ENCODE measurements at regions not wholly inside any gene's neighbourhood (a gene's known extent, or its start where the extent isn't known, plus 50 kb on each side); places are given as distances from the start of the nearest gene placed in this dataset.
"Not testable (repeated sequence)": the region's sequence is repeated elsewhere in the genome, so short reads cannot be mapped to it uniquely, and the experiment has no call there.

DNA sequence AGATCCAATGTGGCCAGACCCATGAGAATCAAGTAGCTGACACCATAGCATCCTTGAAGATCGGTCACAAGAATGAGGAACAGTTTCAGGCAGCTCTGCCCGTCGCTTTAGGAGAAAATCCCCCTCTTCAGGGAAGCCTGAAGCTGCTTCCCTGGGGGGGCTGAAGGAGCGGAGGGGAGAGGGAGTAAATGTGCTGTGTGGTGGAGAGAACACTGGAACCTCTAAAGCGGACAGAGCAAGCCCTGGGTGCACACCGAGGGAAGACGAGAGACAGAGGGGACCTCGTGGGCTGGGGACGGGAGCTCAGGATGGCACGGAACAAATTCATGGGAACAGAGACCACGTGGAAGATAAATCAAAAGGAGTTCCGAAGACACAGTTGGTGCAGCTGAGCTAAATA, 154.3 kb downstream of the NDUFA10 start:
- H3K9me3 ChIP-seq (ENCODE audit: control insufficient read depth, low read length), result no peaks in the 10 kb centered on the region
- no peaks in the 10 kb centered on the region for H3K36me3 ChIP-seq (ENCODE audit: control insufficient read depth, insufficient read depth, low read length)
- H3K4me3 ChIP-seq (ENCODE audit: low read length), result no peak overlapping the region
- H3K4me1 ChIP-seq (ENCODE audit: control insufficient read depth, insufficient read depth, low read length), result no peaks in the 10 kb centered on the region
- no peak overlapping the region for H3K9ac ChIP-seq (ENCODE audit: low read length)
- no peaks in the 10 kb centered on the region for H3K27me3 ChIP-seq (ENCODE audit: control insufficient read depth, insufficient read depth, low read length)

DNA sequence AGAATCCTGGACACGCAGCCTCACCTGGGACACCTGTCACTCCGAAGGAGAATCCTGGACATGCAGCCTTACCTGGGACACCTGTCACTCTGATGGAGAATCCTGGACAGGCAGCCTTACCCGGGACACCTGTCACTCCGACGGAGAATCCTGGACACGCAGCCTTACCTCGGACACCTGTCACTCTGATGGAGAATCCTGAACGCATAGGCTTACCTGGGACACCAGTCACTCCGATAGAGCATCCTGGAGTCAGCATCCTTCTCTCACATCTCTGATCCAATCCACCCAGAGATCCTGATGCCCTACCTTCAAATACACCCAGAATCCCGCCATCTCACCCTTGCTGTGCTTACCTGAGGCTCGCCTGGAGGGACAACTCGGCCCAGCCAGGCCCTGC, 154.9 kb downstream of the NDUFA10 start:
- no peaks in the 10 kb centered on the region for H3K4me1 ChIP-seq (ENCODE audit: control insufficient read depth, insufficient read depth, low read length)
- no peaks in the 10 kb centered on the region for H3K36me3 ChIP-seq (ENCODE audit: control insufficient read depth, insufficient read depth, low read length)
- no peaks in the 10 kb centered on the region for H3K27me3 ChIP-seq (ENCODE audit: control insufficient read depth, insufficient read depth, low read length)
- no peaks in the 10 kb centered on the region for H3K9me3 ChIP-seq (ENCODE audit: control insufficient read depth, low read length)
- no peak overlapping the region for H3K4me3 ChIP-seq (ENCODE audit: low read length)
- no peak overlapping the region for H3K9ac ChIP-seq (ENCODE audit: low read length)

DNA sequence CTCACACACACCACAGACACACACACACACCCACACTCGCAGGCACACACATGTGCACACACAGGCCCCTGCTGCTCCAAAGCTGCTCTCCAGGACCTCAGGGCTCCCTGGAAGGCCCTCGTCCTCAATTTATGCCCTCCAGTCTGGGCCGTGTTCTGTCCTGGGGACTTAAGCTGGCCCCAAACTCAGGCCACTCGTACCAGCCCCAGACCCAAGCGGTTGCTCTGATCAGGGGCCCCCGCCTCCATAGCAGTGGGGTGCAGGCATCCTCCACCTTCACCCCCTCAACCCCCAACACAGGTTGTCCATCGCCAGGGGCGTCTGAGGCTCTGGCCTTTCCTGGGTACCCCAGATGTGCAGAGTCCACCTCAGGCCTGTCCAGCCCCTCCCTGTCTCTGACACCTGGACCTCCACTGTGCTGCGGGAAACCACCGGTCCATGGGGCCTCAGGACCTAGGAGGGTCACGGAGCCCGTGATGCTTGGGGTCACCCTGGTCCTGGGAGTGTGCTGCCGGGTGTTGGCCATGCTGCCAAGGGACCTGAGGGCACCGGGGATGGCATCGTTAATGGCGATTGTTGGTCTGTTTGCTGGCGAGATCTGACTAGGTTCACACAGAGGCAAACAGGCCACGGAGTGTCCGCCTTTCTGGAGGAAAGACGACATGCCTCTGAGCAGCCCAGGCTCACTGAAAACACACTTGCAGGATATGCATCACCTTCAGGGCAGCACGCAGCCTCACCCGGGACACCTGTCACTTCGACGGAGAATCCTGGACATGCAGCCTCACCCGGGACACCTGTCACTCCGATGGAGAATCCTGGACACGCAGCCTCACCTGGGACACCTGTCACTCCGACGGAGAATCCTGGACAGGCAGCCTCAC, 155.6 kb downstream of the NDUFA10 start:
- Histone ChIP-seq H3K4me1 (ENCODE audit: control insufficient read depth, insufficient read depth, low read length) (no peaks in the 10 kb centered on the region), H3K9me3 (ENCODE audit: control insufficient read depth, low read length) (no peaks in the 10 kb centered on the region), H3K36me3 (ENCODE audit: control insufficient read depth, insufficient read depth, low read length) (no peaks in the 10 kb centered on the region), H3K9ac (ENCODE audit: low read length) (no peak overlapping the region), H3K4me3 (ENCODE audit: low read length) (no peak overlapping the region), H3K27me3 (ENCODE audit: control insufficient read depth, insufficient read depth, low read length) (no peaks in the 10 kb centered on the region)

DNA sequence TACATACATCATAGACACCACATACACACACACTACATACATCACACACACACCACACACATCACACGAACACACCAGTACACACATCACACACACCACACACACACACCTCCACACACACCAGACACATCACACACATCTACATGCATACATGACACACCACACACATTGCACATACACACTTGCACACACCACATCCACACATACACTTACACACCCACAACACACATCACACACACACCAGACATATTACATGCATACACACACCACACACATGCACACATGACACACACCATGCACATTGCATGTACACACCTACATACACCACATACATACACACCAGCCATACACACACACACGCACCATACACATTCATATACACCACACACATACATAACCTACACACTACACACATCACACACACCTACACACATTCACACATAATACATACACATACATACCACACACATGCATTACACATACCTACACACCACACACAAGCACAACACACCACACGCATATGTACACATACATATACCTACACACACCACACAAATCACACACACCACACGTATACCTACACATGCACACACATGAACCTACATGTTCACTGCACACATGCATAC, 156.5 kb downstream of the NDUFA10 start:
- Histone ChIP-seq H3K4me3 (ENCODE audit: low read length) (no peak overlapping the region), H3K27me3 (ENCODE audit: control insufficient read depth, insufficient read depth, low read length) (no peaks in the 10 kb centered on the region), H3K9ac (ENCODE audit: low read length) (no peak overlapping the region), H3K36me3 (ENCODE audit: control insufficient read depth, insufficient read depth, low read length) (no peaks in the 10 kb centered on the region), H3K9me3 (ENCODE audit: control insufficient read depth, low read length) (no peaks in the 10 kb centered on the region), H3K4me1 (ENCODE audit: control insufficient read depth, insufficient read depth, low read length) (no peaks in the 10 kb centered on the region)

DNA sequence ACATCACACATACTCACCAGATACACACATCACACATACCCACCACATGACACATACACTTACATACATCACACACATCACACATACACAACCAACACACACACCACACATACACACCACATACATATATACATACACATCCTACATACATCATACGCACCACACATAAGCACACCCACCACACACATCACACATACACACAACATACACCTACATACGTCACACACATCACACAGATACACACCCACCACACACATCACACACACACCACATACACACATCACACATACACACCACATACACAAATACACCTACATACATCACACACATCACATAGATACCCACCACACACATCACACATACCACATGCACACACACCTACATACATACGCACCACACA, 158.4 kb downstream of the NDUFA10 start:
- Histone ChIP-seq H3K36me3 (ENCODE audit: control insufficient read depth, insufficient read depth, low read length) (no peaks in the 10 kb centered on the region), H3K4me3 (ENCODE audit: low read length) (no peak overlapping the region), H3K4me1 (ENCODE audit: control insufficient read depth, insufficient read depth, low read length) (no peaks in the 10 kb centered on the region), H3K27me3 (ENCODE audit: control insufficient read depth, insufficient read depth, low read length) (no peaks in the 10 kb centered on the region), H3K9ac (ENCODE audit: low read length) (no peak overlapping the region), H3K9me3 (ENCODE audit: control insufficient read depth, low read length) (no peaks in the 10 kb centered on the region)

DNA sequence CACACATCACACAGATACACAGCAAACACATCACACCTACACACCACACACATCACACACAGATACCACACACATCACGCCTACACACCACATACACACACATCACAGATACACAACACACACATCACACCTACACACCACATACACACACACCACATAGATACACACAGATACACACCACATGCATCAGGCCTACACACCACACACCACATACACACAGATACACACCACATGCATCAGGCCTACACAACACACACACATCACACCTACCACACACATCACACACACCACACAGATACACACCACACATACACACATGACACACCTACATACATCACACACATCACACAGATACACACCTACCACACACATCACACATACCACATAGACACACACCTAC, 158.8 kb downstream of the NDUFA10 start:
- Histone ChIP-seq H3K9me3 (ENCODE audit: control insufficient read depth, low read length) (no peaks in the 10 kb centered on the region), H3K27me3 (ENCODE audit: control insufficient read depth, insufficient read depth, low read length) (no peaks in the 10 kb centered on the region), H3K36me3 (ENCODE audit: control insufficient read depth, insufficient read depth, low read length) (no peaks in the 10 kb centered on the region), H3K9ac (ENCODE audit: low read length) (no peak overlapping the region), H3K4me3 (ENCODE audit: low read length) (no peak overlapping the region), H3K4me1 (ENCODE audit: control insufficient read depth, insufficient read depth, low read length) (no peaks in the 10 kb centered on the region)

DNA sequence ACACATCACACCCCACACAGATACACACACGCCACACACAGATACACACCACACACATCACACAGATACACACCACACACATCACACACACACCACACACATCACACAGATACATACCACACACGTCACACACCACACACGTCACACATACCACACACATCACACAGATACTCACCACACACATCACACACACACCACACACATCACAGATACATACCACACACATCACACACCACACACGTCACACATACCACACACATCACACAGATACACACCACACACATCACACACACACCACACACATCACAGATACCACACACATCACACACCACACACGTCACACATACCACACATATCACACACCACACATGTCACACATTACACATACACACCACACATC, 159.3 kb downstream of the NDUFA10 start:
- H3K9me3 ChIP-seq (ENCODE audit: control insufficient read depth, low read length); H3K4me3 ChIP-seq (ENCODE audit: low read length); H3K4me1 ChIP-seq (ENCODE audit: control insufficient read depth, insufficient read depth, low read length); H3K27me3 ChIP-seq (ENCODE audit: control insufficient read depth, insufficient read depth, low read length); H3K36me3 ChIP-seq (ENCODE audit: control insufficient read depth, insufficient read depth, low read length); H3K9ac ChIP-seq (ENCODE audit: low read length): not testable (repeated sequence)

DNA sequence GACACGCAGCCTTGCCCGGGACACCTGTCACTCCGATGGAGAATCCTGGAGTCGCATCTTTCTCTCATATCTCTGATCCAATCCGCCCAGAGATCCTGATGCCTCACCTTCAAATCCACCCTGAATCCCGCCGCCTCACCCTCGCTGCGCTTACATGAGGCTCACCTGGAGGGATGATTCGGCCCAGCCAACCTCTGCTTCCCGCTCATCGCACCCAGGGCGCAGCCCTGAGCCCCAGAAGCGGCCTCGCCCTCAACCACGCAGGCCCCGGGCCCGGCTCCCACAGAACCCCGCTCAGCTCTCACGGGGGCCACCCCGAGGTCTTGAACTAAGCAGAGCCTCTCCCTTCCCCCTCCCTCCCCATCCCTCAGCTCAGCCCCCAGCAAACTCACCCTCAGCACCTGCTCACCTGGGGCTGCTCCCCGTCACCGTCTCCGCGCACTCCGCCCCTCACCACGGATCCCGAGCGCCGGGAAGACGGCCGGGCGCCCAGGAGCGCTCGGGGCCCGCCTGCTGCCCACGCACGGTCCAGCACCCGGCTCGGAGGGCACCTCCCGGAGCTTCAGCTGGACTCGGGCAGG, 160.0 kb downstream of the NDUFA10 start:
- no peak overlapping the region for H3K4me3 ChIP-seq (ENCODE audit: low read length)
- no peaks in the 10 kb centered on the region for H3K9me3 ChIP-seq (ENCODE audit: control insufficient read depth, low read length)
- H3K36me3 ChIP-seq (ENCODE audit: control insufficient read depth, insufficient read depth, low read length), result no peaks in the 10 kb centered on the region
- no peak overlapping the region for H3K9ac ChIP-seq (ENCODE audit: low read length)
- no peaks in the 10 kb centered on the region for H3K4me1 ChIP-seq (ENCODE audit: control insufficient read depth, insufficient read depth, low read length)
- H3K27me3 ChIP-seq (ENCODE audit: control insufficient read depth, insufficient read depth, low read length), result no peaks in the 10 kb centered on the region

DNA sequence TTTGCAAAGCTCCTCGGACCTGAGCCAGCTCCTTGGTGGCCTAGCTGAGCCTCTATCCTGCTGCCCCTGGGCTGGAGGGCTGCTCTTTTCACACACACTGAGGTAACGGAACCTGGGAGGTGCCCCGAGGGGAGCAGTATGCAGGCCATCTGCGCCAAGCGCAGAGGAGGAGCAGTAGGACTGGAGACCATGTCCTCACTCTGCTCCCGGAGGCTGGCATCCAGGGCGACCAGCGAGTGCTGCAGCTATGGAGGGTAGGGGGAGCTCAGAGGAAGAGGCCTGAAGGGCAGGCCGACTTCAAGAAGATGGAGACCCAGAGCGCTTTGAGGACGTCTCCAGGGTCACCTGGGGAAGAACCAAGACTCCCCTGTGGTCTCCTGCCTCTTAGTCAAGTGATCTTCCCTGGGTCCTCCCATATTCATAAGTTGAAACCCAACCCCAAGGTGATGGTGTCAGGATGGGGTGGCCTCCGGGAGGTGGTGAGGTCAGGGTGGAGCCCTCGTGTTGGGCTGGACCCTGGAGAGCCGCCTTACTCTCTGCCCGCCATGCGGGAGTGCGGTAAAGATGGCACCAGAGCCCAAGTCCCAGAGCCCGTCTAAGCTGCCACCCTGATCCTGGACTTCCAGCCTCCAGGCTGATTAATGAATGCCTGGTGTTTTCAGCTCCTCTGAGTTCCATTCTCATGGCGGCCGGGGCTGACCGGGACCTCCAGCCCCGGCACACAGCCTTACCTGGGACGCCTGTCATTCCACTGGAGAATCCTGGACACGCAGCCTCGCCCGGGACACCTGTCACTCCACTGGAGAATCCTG, 160.7 kb downstream of the NDUFA10 start:
- H3K4me1 ChIP-seq (ENCODE audit: control insufficient read depth, insufficient read depth, low read length), result no peaks in the 10 kb centered on the region
- H3K9ac ChIP-seq (ENCODE audit: low read length), result no peak overlapping the region
- H3K4me3 ChIP-seq (ENCODE audit: low read length), result no peak overlapping the region
- H3K36me3 ChIP-seq (ENCODE audit: control insufficient read depth, insufficient read depth, low read length), result no peaks in the 10 kb centered on the region
- H3K27me3 ChIP-seq (ENCODE audit: control insufficient read depth, insufficient read depth, low read length), result no peaks in the 10 kb centered on the region
- H3K9me3 ChIP-seq (ENCODE audit: control insufficient read depth, low read length), result no peaks in the 10 kb centered on the region

DNA sequence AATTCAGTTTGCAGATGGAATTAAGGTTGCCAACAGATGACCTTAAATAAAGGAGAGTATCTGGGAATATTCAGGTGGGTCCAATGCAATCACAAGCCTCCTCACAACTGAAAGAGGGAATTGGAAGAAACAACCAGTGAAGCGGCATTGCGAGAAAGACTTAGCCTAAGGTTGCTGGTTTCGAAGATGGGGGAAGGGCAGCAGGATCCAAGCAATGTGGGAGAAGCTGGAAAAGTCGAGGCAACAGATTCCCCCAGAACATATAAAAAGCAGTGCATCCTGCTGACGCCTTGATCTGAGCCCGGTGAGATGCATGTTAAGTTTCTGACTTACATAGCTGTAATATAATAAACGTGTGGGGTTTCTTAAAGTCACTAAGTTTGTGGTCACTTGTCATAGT, 162.5 kb downstream of the NDUFA10 start:
- Histone ChIP-seq H3K4me3 (ENCODE audit: low read length) (no peak overlapping the region), H3K9ac (ENCODE audit: low read length) (no peak overlapping the region), H3K36me3 (ENCODE audit: control insufficient read depth, insufficient read depth, low read length) (no peaks in the 10 kb centered on the region), H3K9me3 (ENCODE audit: control insufficient read depth, low read length) (no peaks in the 10 kb centered on the region), H3K4me1 (ENCODE audit: control insufficient read depth, insufficient read depth, low read length) (no peaks in the 10 kb centered on the region), H3K27me3 (ENCODE audit: control insufficient read depth, insufficient read depth, low read length) (no peaks in the 10 kb centered on the region)

DNA sequence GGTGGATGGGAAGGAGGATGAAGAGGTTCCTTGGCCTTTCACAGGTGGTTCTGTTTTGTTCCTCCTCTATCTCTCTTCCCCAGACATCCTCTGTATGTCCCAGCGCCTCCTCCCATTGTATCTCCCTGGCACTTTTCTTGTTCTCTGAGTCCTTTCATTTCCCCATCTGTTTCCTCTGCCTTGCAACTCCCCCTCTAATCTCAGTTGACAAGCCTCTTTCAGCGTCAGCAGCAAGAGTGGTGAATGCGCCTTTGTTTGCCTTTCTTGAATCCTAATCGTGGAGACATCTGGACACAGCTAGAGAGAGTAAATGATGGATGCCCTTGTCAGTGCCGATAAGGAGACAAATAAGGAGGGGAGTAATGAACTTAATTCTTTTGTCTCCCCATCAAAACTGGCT, 167.0 kb downstream of the NDUFA10 start:
- Histone ChIP-seq H3K4me3 (ENCODE audit: low read length) (no peak overlapping the region), H3K9ac (ENCODE audit: low read length) (no peak overlapping the region), H3K36me3 (ENCODE audit: control insufficient read depth, insufficient read depth, low read length) (no peaks in the 10 kb centered on the region), H3K27me3 (ENCODE audit: control insufficient read depth, insufficient read depth, low read length) (no peaks in the 10 kb centered on the region), H3K4me1 (ENCODE audit: control insufficient read depth, insufficient read depth, low read length) (no peaks in the 10 kb centered on the region), H3K9me3 (ENCODE audit: control insufficient read depth, low read length) (no peaks in the 10 kb centered on the region)

DNA sequence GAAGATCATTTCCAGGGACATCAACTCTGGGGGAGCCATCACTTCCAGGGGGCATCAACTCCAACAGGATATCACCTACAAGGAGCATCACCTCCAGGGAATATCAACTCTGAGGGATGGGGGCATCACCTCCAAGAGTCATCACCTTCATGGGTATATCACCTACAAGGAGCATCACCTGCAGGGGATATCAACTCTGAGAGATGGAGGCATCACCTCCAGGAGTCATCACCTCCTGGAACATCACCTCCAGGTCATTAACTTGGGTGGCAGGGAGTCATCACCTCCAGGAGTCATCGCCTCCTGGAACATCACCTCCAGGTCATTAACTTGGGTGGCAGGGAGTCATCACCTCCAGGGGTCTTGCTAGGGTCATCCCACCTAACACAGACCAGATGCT, 167.6 kb downstream of the NDUFA10 start:
- no peaks in the 10 kb centered on the region for H3K27me3 ChIP-seq (ENCODE audit: control insufficient read depth, insufficient read depth, low read length)
- H3K9ac ChIP-seq (ENCODE audit: low read length), result no peak overlapping the region
- H3K36me3 ChIP-seq (ENCODE audit: control insufficient read depth, insufficient read depth, low read length), result no peaks in the 10 kb centered on the region
- H3K4me3 ChIP-seq (ENCODE audit: low read length), result no peak overlapping the region
- no peaks in the 10 kb centered on the region for H3K9me3 ChIP-seq (ENCODE audit: control insufficient read depth, low read length)
- no peaks in the 10 kb centered on the region for H3K4me1 ChIP-seq (ENCODE audit: control insufficient read depth, insufficient read depth, low read length)
